Testis (tissue), 2 donors: ENCODE measurements at regions not wholly inside any gene's neighbourhood (a gene's known extent, or its start where the extent isn't known, plus 50 kb on each side); places are given as distances from the start of the nearest gene placed in this dataset.

Source experiments
- POLR2A ChIP-seq: fragments of 450-650 bp; IDR thresholded peaks from one replicate; pipeline ENCODE4 v1.6.1; 2017; ENCODE audit warnings: antibody characterized with exemption, mild to moderate bottlenecking, moderate library complexity
- TF ChIP-seq, protein P1 (sequence below), 3 experiments: fragments of 450-650 bp in 2 of 3; fragments of 200-600 bp in 1 of 3; sonication (generic) in 1 of 3; IDR thresholded peaks; one replicate each; pipeline ENCODE4 v1.5.1; 2016 to 2019; ENCODE audit warnings: antibody characterized with exemption in 3 of 3, mild to moderate bottlenecking in 2 of 3, moderate library complexity in 1 of 3

DNA sequence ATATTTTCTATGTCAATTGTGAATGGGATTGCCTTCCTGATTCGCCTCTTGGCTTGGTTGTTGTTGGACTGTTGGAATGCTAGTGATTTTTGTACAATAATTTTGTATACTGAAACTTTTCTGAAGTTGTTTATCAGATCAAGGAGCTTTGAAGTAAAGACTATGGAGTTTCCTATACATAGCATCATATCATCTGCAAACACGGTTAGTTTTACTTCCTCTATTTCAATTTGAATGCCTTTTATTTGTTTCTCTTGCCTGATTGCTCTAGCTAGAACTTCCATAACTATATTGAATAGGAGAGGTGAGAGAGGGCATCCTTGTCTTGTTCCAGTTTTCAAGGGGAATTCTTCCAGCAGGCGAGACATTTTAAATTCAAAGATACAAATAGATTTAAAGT, 226.5 kb downstream of the FBXO8 start:
- TF ChIP-seq, protein P1, sequence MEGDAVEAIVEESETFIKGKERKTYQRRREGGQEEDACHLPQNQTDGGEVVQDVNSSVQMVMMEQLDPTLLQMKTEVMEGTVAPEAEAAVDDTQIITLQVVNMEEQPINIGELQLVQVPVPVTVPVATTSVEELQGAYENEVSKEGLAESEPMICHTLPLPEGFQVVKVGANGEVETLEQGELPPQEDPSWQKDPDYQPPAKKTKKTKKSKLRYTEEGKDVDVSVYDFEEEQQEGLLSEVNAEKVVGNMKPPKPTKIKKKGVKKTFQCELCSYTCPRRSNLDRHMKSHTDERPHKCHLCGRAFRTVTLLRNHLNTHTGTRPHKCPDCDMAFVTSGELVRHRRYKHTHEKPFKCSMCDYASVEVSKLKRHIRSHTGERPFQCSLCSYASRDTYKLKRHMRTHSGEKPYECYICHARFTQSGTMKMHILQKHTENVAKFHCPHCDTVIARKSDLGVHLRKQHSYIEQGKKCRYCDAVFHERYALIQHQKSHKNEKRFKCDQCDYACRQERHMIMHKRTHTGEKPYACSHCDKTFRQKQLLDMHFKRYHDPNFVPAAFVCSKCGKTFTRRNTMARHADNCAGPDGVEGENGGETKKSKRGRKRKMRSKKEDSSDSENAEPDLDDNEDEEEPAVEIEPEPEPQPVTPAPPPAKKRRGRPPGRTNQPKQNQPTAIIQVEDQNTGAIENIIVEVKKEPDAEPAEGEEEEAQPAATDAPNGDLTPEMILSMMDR (IDR thresholded peaks at IDR 0.05): no peak
- no peak for TF ChIP-seq POLR2A
